Calu3 (cell line): ENCODE measurements at regions not wholly inside any gene's neighbourhood (a gene's known extent, or its start where the extent isn't known, plus 50 kb on each side); places are given as distances from the start of the nearest gene placed in this dataset.

Source experiments
- BruUV-seq: library from RNA; stranded (reverse); fragments of 400-500 nt; replicated peaks from 2 replicates; lab custom pipeline; 2021; lab: Mats Ljungman, UMichigan
- CTCF ChIA-PET: fragments of 300-600 bp; sonication (Branson Sonifier 250); formaldehyde crosslinking; loops from one replicate; lab custom pipeline; 2022; ENCODE audit warnings: antibody characterized with exemption; lab: Charles Lee
- DNase-seq: peaks from one replicate; pipeline ENCODE4 v3.0.0; 2022
- H3K27ac Mint-ChIP-seq: one replicate; pipeline ENCODE4 v1.8.0; 2022; ENCODE audit warnings: mixed read lengths; ENCODE audit not compliant: unreplicated experiment
- H3K27me3 Mint-ChIP-seq: one replicate; pipeline ENCODE4 v1.8.0; 2022; ENCODE audit warnings: mixed read lengths; ENCODE audit not compliant: unreplicated experiment
- H3K36me3 Mint-ChIP-seq: one replicate; pipeline ENCODE4 v1.8.0; 2022; ENCODE audit warnings: mild to moderate bottlenecking, moderate library complexity, mixed read lengths; ENCODE audit not compliant: insufficient read depth, unreplicated experiment
- H3K4me1 Mint-ChIP-seq: one replicate; pipeline ENCODE4 v1.8.0; 2022; ENCODE audit warnings: mild to moderate bottlenecking, low read depth, mixed read lengths; ENCODE audit not compliant: unreplicated experiment
- H3K4me3 Mint-ChIP-seq: one replicate; pipeline ENCODE4 v1.8.0; 2022; ENCODE audit warnings: mild to moderate bottlenecking, low read depth, moderate library complexity, mixed read lengths; ENCODE audit not compliant: unreplicated experiment
- H3K9me3 Mint-ChIP-seq: one replicate; pipeline ENCODE4 v1.8.0; 2022; ENCODE audit warnings: low read depth, mixed read lengths; ENCODE audit not compliant: unreplicated experiment
- CTCF ChIP-seq: fragments of 200-600 bp; IDR thresholded peaks from one replicate; pipeline ENCODE4 v1.8.0; 2022; ENCODE audit warnings: antibody characterized with exemption; ENCODE audit not compliant: unreplicated experiment
- intact Hi-C: fragments of 100-400 bp; cut with micrococcal nuclease; formaldehyde crosslinking; loops from one replicate; pipeline ENCODE4 v1.10.0; 2022; ENCODE audit not compliant: unreplicated experiment

- no peak overlapping the region for H3K27ac Mint-ChIP-seq
- CTCF ChIA-PET = interaction anchor here (0.6 kb wide), 1 partner anchor 1413 kb away, joined by 7 read pairs; no protein-coding TSS in a partner anchor
- DNase-seq = no peak
- H3K4me3 Mint-ChIP-seq = no peak overlapping the region
- no peak for TF ChIP-seq CTCF
- no TSS peak for BruUV-seq
- H3K9me3 Mint-ChIP-seq = no peaks in the 10 kb centered on the region
- intact Hi-C loops = loop anchor here (2.0 kb wide), 1 partner anchor 24 kb away; no protein-coding TSS in a partner anchor
- H3K36me3 Mint-ChIP-seq = no peaks in the 10 kb centered on the region
- no peaks in the 10 kb centered on the region for H3K4me1 Mint-ChIP-seq
- no peaks in the 10 kb centered on the region for H3K27me3 Mint-ChIP-seq
Observed at GRCh38 chr5:165003283-165003682, 1497.9 kb downstream of the MAT2B start.

- Mint-ChIP-seq H3K27me3 (no peaks in the 10 kb centered on the region), H3K27ac (no peak overlapping the region), H3K4me1 (no peaks in the 10 kb centered on the region), H3K9me3 (no peaks in the 10 kb centered on the region), H3K36me3 (no peaks in the 10 kb centered on the region), H3K4me3 (no peak overlapping the region)
- CTCF ChIA-PET = no interaction called here
- intact Hi-C loops = no loop called here
- no TSS peak for BruUV-seq
- no peak for DNase-seq
- TF ChIP-seq CTCF = no peak
Observed at GRCh38 chr5:165004175-165004574, 1498.8 kb downstream of the MAT2B start.

GRCh38 chr5:165014439-165014838 is 1509.0 kb downstream of the MAT2B start:
- no TSS peak for BruUV-seq
- Mint-ChIP-seq H3K27me3 (no peaks in the 10 kb centered on the region), H3K36me3 (no peaks in the 10 kb centered on the region), H3K4me3 (no peak overlapping the region), H3K9me3 (peaks cover 11% of the 10 kb centered on the region), H3K27ac (no peak overlapping the region), H3K4me1 (peaks cover 8% of the 10 kb centered on the region)
- CTCF ChIA-PET = no interaction called here
- intact Hi-C loops = no loop called here
- no peak for TF ChIP-seq CTCF
- no peak for DNase-seq

- CTCF ChIA-PET = no interaction called here
- BruUV-seq = no TSS peak
- no peak for DNase-seq
- peaks cover 11% of the 10 kb centered on the region for H3K9me3 Mint-ChIP-seq
- no peak overlapping the region for H3K27ac Mint-ChIP-seq
- H3K4me1 Mint-ChIP-seq = peaks cover 8% of the 10 kb centered on the region
- no peak overlapping the region for H3K4me3 Mint-ChIP-seq
- TF ChIP-seq CTCF = no peak
- no peaks in the 10 kb centered on the region for H3K27me3 Mint-ChIP-seq
- intact Hi-C loops = no loop called here
- no peaks in the 10 kb centered on the region for H3K36me3 Mint-ChIP-seq
Observed at GRCh38 chr5:165015126-165015525, 1509.7 kb downstream of the MAT2B start.
